ENCODE measurements at regions not wholly inside any gene's neighbourhood (a gene's known extent, or its start where the extent isn't known, plus 50 kb on each side); places are given as distances from the start of the nearest gene placed in this dataset.

DNA sequence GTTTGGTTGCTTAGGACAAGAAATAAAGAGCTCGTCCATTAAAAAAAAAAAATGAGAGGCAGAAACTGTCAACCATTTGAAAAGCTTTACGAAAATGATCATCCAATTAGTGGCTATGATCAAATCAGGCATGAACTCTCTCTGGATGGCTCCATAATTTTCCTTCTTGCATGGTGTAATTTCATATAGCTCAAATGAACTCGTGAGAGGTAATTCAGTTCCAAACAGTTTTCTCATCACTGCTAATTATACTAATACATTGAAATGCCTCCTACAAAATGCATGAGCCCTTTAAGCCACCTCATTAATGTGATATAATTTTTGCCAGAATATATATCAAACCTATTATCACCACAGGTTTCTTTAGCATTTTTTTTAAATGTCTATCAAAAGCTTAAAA is 239.5 kb upstream of the MEIS2 start:
- no peak overlapping the region for H4K91ac ChIP-seq (ENCODE audit: insufficient read length, low read depth, low read length)
- H2AK5ac ChIP-seq (ENCODE audit: insufficient read length, low read length), result no peak overlapping the region
- no peak overlapping the region for H2AFZ ChIP-seq (ENCODE audit: low read length)
- no peaks in the 10 kb centered on the region for H3K79me2 ChIP-seq (ENCODE audit: insufficient read depth, low read length)
- no peak overlapping the region for H4K8ac ChIP-seq (replicated peaks; ENCODE audit: insufficient read length, low read depth, low read length)
- no peaks in the 10 kb centered on the region for H4K20me1 ChIP-seq (ENCODE audit: control insufficient read depth, insufficient read depth, insufficient read length)
- H2BK5ac ChIP-seq (ENCODE audit: insufficient read length, low read length), result no peak overlapping the region
- no peak overlapping the region for H4K5ac ChIP-seq (ENCODE audit: insufficient read length, low read depth, low read length)
- H3K4me2 ChIP-seq (ENCODE audit: insufficient read depth, insufficient read length, low read length), result no peak overlapping the region
- no peaks in the 10 kb centered on the region for H3K9me3 ChIP-seq (ENCODE audit: control insufficient read depth, low read depth, low read length)
- TF ChIP-seq, protein P1, sequence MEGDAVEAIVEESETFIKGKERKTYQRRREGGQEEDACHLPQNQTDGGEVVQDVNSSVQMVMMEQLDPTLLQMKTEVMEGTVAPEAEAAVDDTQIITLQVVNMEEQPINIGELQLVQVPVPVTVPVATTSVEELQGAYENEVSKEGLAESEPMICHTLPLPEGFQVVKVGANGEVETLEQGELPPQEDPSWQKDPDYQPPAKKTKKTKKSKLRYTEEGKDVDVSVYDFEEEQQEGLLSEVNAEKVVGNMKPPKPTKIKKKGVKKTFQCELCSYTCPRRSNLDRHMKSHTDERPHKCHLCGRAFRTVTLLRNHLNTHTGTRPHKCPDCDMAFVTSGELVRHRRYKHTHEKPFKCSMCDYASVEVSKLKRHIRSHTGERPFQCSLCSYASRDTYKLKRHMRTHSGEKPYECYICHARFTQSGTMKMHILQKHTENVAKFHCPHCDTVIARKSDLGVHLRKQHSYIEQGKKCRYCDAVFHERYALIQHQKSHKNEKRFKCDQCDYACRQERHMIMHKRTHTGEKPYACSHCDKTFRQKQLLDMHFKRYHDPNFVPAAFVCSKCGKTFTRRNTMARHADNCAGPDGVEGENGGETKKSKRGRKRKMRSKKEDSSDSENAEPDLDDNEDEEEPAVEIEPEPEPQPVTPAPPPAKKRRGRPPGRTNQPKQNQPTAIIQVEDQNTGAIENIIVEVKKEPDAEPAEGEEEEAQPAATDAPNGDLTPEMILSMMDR (conservative IDR thresholded peaks at IDR 0.05), result no peak
- H2BK12ac ChIP-seq (ENCODE audit: insufficient read length, low read depth, low read length), result no peak overlapping the region
- H3K4me1 Mint-ChIP-seq, result no peaks in the 10 kb centered on the region
- H2BK20ac ChIP-seq (ENCODE audit: low read depth, low read length, poor library complexity, severe bottlenecking), result no peak overlapping the region
- no peak overlapping the region for H3K56ac ChIP-seq (ENCODE audit: insufficient read length, low read depth, low read length)
- no peak overlapping the region for H2BK120ac ChIP-seq (ENCODE audit: low read depth, low read length, poor library complexity, severe bottlenecking)
- H3K4me3 Mint-ChIP-seq, result no peak overlapping the region
- no peak overlapping the region for H3K14ac ChIP-seq (ENCODE audit: insufficient read depth, low read length)
- H3K36me3 Mint-ChIP-seq (ENCODE audit: insufficient read depth in 1 of 3, low read depth in 3 of 3), result no peaks in the 10 kb centered on the region
- no peaks in the 10 kb centered on the region for H3K27me3 ChIP-seq (ENCODE audit: insufficient read depth, low read length)
- H3K27me3 Mint-ChIP-seq (ENCODE audit: low read depth), result no peaks in the 10 kb centered on the region
- DNase-seq, result no peak
- no peak overlapping the region for H3T11ph ChIP-seq (ENCODE audit: low read length)
- H3K4me1 ChIP-seq (ENCODE audit: insufficient read depth, low read length), result no peaks in the 10 kb centered on the region
- H3K4ac ChIP-seq (ENCODE audit: low read depth, low read length), result no peak overlapping the region
- no peak overlapping the region for H3K9ac ChIP-seq (ENCODE audit: extremely low read depth, insufficient read length, low read length)
- H3K27ac ChIP-seq (ENCODE audit: insufficient read length, low read depth, low read length), result no peak overlapping the region
- H3K27ac Mint-ChIP-seq, result no peak overlapping the region
- no peak overlapping the region for H3K23ac ChIP-seq (ENCODE audit: insufficient read length, low read depth, low read length)
- peaks cover 0 to 3% of the 10 kb centered on the region in 2 experiments; a peak in 2 of 5 replicates for H3K9me3 Mint-ChIP-seq
- no CpG with 5 or more reads among the region's 3 CpGs for WGBS (ENCODE audit: extremely low coverage, insufficient read length, low lambda C conversion rate)
- H3K18ac ChIP-seq (ENCODE audit: insufficient read length, low read depth, low read length), result no peak overlapping the region
- H3K79me1 ChIP-seq (ENCODE audit: insufficient read depth, low read depth, low read length, poor library complexity, severe bottlenecking), result no peaks in the 10 kb centered on the region
- H3K23me2 ChIP-seq (ENCODE audit: insufficient read length, low read depth, low read length, poor library complexity, severe bottlenecking), result no peaks in the 10 kb centered on the region
- H2BK15ac ChIP-seq (ENCODE audit: low read depth, low read length), result no peak overlapping the region
